NCI-H1092 (cell line): ENCODE measurements at regions not wholly inside any gene's neighbourhood (a gene's known extent, or its start where the extent isn't known, plus 50 kb on each side); places are given as distances from the start of the nearest gene placed in this dataset.
"Not testable (repeated sequence)": the region's sequence is repeated elsewhere in the genome, so short reads cannot be mapped to it uniquely, and the experiment has no call there.

Experiments used
- DNase-seq: peaks from one replicate; lab custom pipeline; 2025; lab: John Stamatoyannopoulos, UW

- peak; percentile 82 for DNase-seq
These were observed 743.6 kb downstream of the ETS1 start for GRCh38 chr11:127843483-127844396.

- no peak for DNase-seq
These were observed 762.2 kb downstream of the ETS1 start for GRCh38 chr11:127825183-127825582.

- DNase-seq: no peak
These were observed 768.7 kb downstream of the ETS1 start for GRCh38 chr11:127818625-127819024.

- no peak for DNase-seq
These were observed 770.4 kb downstream of the ETS1 start for GRCh38 chr11:127816962-127817361.

GRCh38 chr11:127815331-127815730, 772.0 kb downstream of the ETS1 start:
- no peak for DNase-seq

- DNase-seq: no peak
These were observed 780.9 kb downstream of the ETS1 start for GRCh38 chr11:127806501-127806900.

GRCh38 chr11:127805771-127806170, 781.6 kb downstream of the ETS1 start:
- no peak for DNase-seq

GRCh38 chr11:127804747-127805400, 782.5 kb downstream of the ETS1 start:
- DNase-seq: no peak

GRCh38 chr11:127803755-127804154, 783.6 kb downstream of the ETS1 start:
- DNase-seq: no peak

- DNase-seq: no peak
These were observed 786.2 kb downstream of the ETS1 start for GRCh38 chr11:127800989-127801688.

- DNase-seq: no peak
These were observed 792.0 kb downstream of the ETS1 start for GRCh38 chr11:127795326-127795725.

- no peak for DNase-seq
These were observed 791.3 kb upstream of the KIRREL3 start for GRCh38 chr11:127791844-127792243.

GRCh38 chr11:127790592-127790991, 790.0 kb upstream of the KIRREL3 start:
- no peak for DNase-seq

GRCh38 chr11:127789927-127790326, 789.4 kb upstream of the KIRREL3 start:
- peak; percentile 34 for DNase-seq

GRCh38 chr11:127772938-127773337, 772.4 kb upstream of the KIRREL3 start:
- DNase-seq: not testable (repeated sequence)

GRCh38 chr11:127768931-127769330, 768.4 kb upstream of the KIRREL3 start:
- not testable (repeated sequence) for DNase-seq

GRCh38 chr11:127766734-127767133, 766.2 kb upstream of the KIRREL3 start:
- DNase-seq: no peak

GRCh38 chr11:127738771-127739286, 738.3 kb upstream of the KIRREL3 start:
- no peak for DNase-seq

GRCh38 chr11:127737499-127737898, 736.9 kb upstream of the KIRREL3 start:
- DNase-seq: no peak

- DNase-seq: no peak
These were observed 733.0 kb upstream of the KIRREL3 start for GRCh38 chr11:127733552-127733951.

- no peak for DNase-seq
These were observed 725.8 kb upstream of the KIRREL3 start for GRCh38 chr11:127726367-127726766.

- DNase-seq: no peak
These were observed 723.1 kb upstream of the KIRREL3 start for GRCh38 chr11:127723714-127724113.
